GM19438 (cell line): ENCODE measurements at regions not wholly inside any gene's neighbourhood (a gene's known extent, or its start where the extent isn't known, plus 50 kb on each side); places are given as distances from the start of the nearest gene placed in this dataset.
"Not testable (repeated sequence)": the region's sequence is repeated elsewhere in the genome, so short reads cannot be mapped to it uniquely, and the experiment has no call there.

Source experiments
- ATAC-seq: cut with Tn5 transposase; IDR thresholded peaks from one replicate; pipeline ENCODE4 v1.9.1; 2021; ENCODE audit warnings: low read depth; ENCODE audit not compliant: unreplicated experiment

GRCh38 chr2:80968450-80968849, 663.9 kb upstream of the LRRTM1 start:
- ATAC-seq = no peak

- no peak for ATAC-seq
Observed at GRCh38 chr2:80947601-80948130, 643.1 kb upstream of the LRRTM1 start.

GRCh38 chr2:80943487-80943886, 638.9 kb upstream of the LRRTM1 start:
- ATAC-seq = no peak

GRCh38 chr2:80942766-80943165, 638.2 kb upstream of the LRRTM1 start:
- ATAC-seq = no peak

- ATAC-seq = no peak
Observed at GRCh38 chr2:80938463-80938862, 633.9 kb upstream of the LRRTM1 start.

- ATAC-seq = not testable (repeated sequence)
Observed at GRCh38 chr2:80931820-80932219, 627.3 kb upstream of the LRRTM1 start.

GRCh38 chr2:80930777-80931176, 626.2 kb upstream of the LRRTM1 start:
- ATAC-seq = no peak

- ATAC-seq = no peak
Observed at GRCh38 chr2:80926168-80926567, 621.6 kb upstream of the LRRTM1 start.

GRCh38 chr2:80896576-80896975, 592.0 kb upstream of the LRRTM1 start:
- ATAC-seq = no peak

GRCh38 chr2:80894486-80894885, 589.9 kb upstream of the LRRTM1 start:
- no peak for ATAC-seq

- ATAC-seq = no peak
Observed at GRCh38 chr2:80893711-80894110, 589.2 kb upstream of the LRRTM1 start.

GRCh38 chr2:80889009-80889408, 584.5 kb upstream of the LRRTM1 start:
- no peak for ATAC-seq

- ATAC-seq = no peak
Observed at GRCh38 chr2:80887841-80888378, 583.4 kb upstream of the LRRTM1 start.

GRCh38 chr2:80874374-80874773, 569.8 kb upstream of the LRRTM1 start:
- no peak for ATAC-seq

GRCh38 chr2:80869858-80870438, 565.4 kb upstream of the LRRTM1 start:
- no peak for ATAC-seq

GRCh38 chr2:80863147-80863714, 558.7 kb upstream of the LRRTM1 start:
- ATAC-seq = no peak

- ATAC-seq = no peak
Observed at GRCh38 chr2:80858965-80859364, 554.4 kb upstream of the LRRTM1 start.

GRCh38 chr2:80856227-80856626, 551.7 kb upstream of the LRRTM1 start:
- no peak for ATAC-seq

GRCh38 chr2:80854831-80855230, 550.3 kb upstream of the LRRTM1 start:
- no peak for ATAC-seq

GRCh38 chr2:80852808-80853139, 548.2 kb upstream of the LRRTM1 start:
- no peak for ATAC-seq

- ATAC-seq = no peak
Observed at GRCh38 chr2:80852079-80852807, 547.7 kb upstream of the LRRTM1 start.

- ATAC-seq = no peak
Observed at GRCh38 chr2:80830891-80831290, 526.3 kb upstream of the LRRTM1 start.
